Activated CD4-positive, alpha-beta memory T cell treated with anti-CD3 and anti-CD28 coated beads for 36 hours (primary cell): ENCODE measurements at regions not wholly inside any gene's neighbourhood (a gene's known extent, or its start where the extent isn't known, plus 50 kb on each side); places are given as distances from the start of the nearest gene placed in this dataset.

Experiments used
- CTCF ChIA-PET: fragments of 350-600 bp; sonication (Branson Sonifier 250); formaldehyde crosslinking; loops from one replicate; lab custom pipeline; 2021; ENCODE audit warnings: antibody characterized with exemption, inconsistent platforms; lab: Charles Lee
- POLR2A ChIA-PET: fragments of 350-600 bp; sonication (Branson Sonifier 250); formaldehyde crosslinking; loops from one replicate; lab custom pipeline; 2021; ENCODE audit warnings: antibody characterized with exemption; lab: Charles Lee
- DNase-seq: peaks from one replicate; pipeline ENCODE4 v3.0.0-alpha.2; 2020
- H3K27ac Mint-ChIP-seq: one replicate; pipeline ENCODE4 v1.8.0; 2021; ENCODE audit warnings: mixed read lengths
- H3K27me3 Mint-ChIP-seq: one replicate; pipeline ENCODE4 v1.8.0; 2021; ENCODE audit warnings: mixed read lengths
- H3K36me3 Mint-ChIP-seq: one replicate; pipeline ENCODE4 v1.8.0; 2021; ENCODE audit warnings: mixed read lengths
- H3K4me1 Mint-ChIP-seq: one replicate; pipeline ENCODE4 v1.8.0; 2021; ENCODE audit warnings: low read depth, mixed read lengths
- H3K4me3 Mint-ChIP-seq: one replicate; pipeline ENCODE4 v1.8.0; 2021; ENCODE audit warnings: mild to moderate bottlenecking, mixed read lengths
- H3K9me3 Mint-ChIP-seq: one replicate; pipeline ENCODE4 v1.8.0; 2021; ENCODE audit warnings: mixed read lengths
- intact Hi-C: fragments of 100-400 bp; cut with micrococcal nuclease; formaldehyde crosslinking; loops from one replicate; pipeline ENCODE4 v1.15.1; 2023

- no peak for DNase-seq
- Mint-ChIP-seq H3K27me3 (no peaks in the 10 kb centered on the region), H3K4me1 (no peaks in the 10 kb centered on the region), H3K36me3 (no peaks in the 10 kb centered on the region), H3K27ac (no peak overlapping the region), H3K9me3 (peaks cover 3% of the 10 kb centered on the region), H3K4me3 (no peak overlapping the region)
- ChIA-PET CTCF (no interaction called here), POLR2A (no interaction called here)
- intact Hi-C loops, result no loop called here
Observed at GRCh38 chr4:34191443-34191842, 2052.9 kb downstream of the ARAP2 start.

- Mint-ChIP-seq H3K9me3 (peaks cover 3% of the 10 kb centered on the region), H3K4me3 (no peak overlapping the region), H3K36me3 (no peaks in the 10 kb centered on the region), H3K4me1 (no peaks in the 10 kb centered on the region), H3K27me3 (no peaks in the 10 kb centered on the region), H3K27ac (no peak overlapping the region)
- DNase-seq, result no peak
- POLR2A ChIA-PET, result no interaction called here
- CTCF ChIA-PET, result no interaction called here
- intact Hi-C loops, result no loop called here
Observed at GRCh38 chr4:34193451-34194154, 2050.7 kb downstream of the ARAP2 start.

- ChIA-PET POLR2A (no interaction called here), CTCF (no interaction called here)
- no peaks in the 10 kb centered on the region for H3K27me3 Mint-ChIP-seq
- peaks cover under 1% of the 10 kb centered on the region for H3K9me3 Mint-ChIP-seq
- H3K4me1 Mint-ChIP-seq, result no peaks in the 10 kb centered on the region
- no peaks in the 10 kb centered on the region for H3K36me3 Mint-ChIP-seq
- DNase-seq, result no peak
- no peak overlapping the region for H3K27ac Mint-ChIP-seq
- intact Hi-C loops, result no loop called here
- no peak overlapping the region for H3K4me3 Mint-ChIP-seq
Observed at GRCh38 chr4:34194585-34194984, 2049.7 kb downstream of the ARAP2 start.

GRCh38 chr4:34196375-34196774 lies 2047.9 kb downstream of the ARAP2 start:
- CTCF ChIA-PET, result no interaction called here
- DNase-seq, result no peak

GRCh38 chr4:34198966-34199365 lies 2045.3 kb downstream of the ARAP2 start:
- peaks cover 11% of the 10 kb centered on the region for H3K9me3 Mint-ChIP-seq
- H3K27me3 Mint-ChIP-seq, result no peaks in the 10 kb centered on the region
- ChIA-PET CTCF (no interaction called here), POLR2A (no interaction called here)
- no peaks in the 10 kb centered on the region for H3K36me3 Mint-ChIP-seq
- DNase-seq, result no peak
- no peak overlapping the region for H3K4me3 Mint-ChIP-seq
- H3K4me1 Mint-ChIP-seq, result no peaks in the 10 kb centered on the region
- no peak overlapping the region for H3K27ac Mint-ChIP-seq
- intact Hi-C loops, result no loop called here

More at GRCh38 chr4:34196375-34196774, 2047.9 kb downstream of the ARAP2 start:
- POLR2A ChIA-PET, result no interaction called here
- peaks cover 8% of the 10 kb centered on the region for H3K9me3 Mint-ChIP-seq
- H3K27me3 Mint-ChIP-seq, result no peaks in the 10 kb centered on the region
- no peak overlapping the region for H3K4me3 Mint-ChIP-seq
- H3K4me1 Mint-ChIP-seq, result no peaks in the 10 kb centered on the region
- H3K27ac Mint-ChIP-seq, result no peak overlapping the region
- intact Hi-C loops, result no loop called here
- H3K36me3 Mint-ChIP-seq, result no peaks in the 10 kb centered on the region

- ChIA-PET POLR2A (no interaction called here), CTCF (no interaction called here)
- H3K27ac Mint-ChIP-seq, result no peak overlapping the region
- DNase-seq, result no peak
- no peak overlapping the region for H3K4me3 Mint-ChIP-seq
- peaks cover 15% of the 10 kb centered on the region for H3K9me3 Mint-ChIP-seq
- intact Hi-C loops, result no loop called here
- no peaks in the 10 kb centered on the region for H3K27me3 Mint-ChIP-seq
- H3K36me3 Mint-ChIP-seq, result no peaks in the 10 kb centered on the region
- H3K4me1 Mint-ChIP-seq, result no peaks in the 10 kb centered on the region
Observed at GRCh38 chr4:34200535-34200934, 2043.8 kb downstream of the ARAP2 start.

- Mint-ChIP-seq H3K9me3 (peaks cover 15% of the 10 kb centered on the region), H3K4me3 (no peak overlapping the region), H3K36me3 (no peaks in the 10 kb centered on the region), H3K27ac (no peak overlapping the region), H3K27me3 (no peaks in the 10 kb centered on the region), H3K4me1 (no peaks in the 10 kb centered on the region)
- ChIA-PET POLR2A (no interaction called here), CTCF (no interaction called here)
- intact Hi-C loops, result no loop called here
- DNase-seq, result no peak
Observed at GRCh38 chr4:34202154-34202553, 2042.2 kb downstream of the ARAP2 start.

- no peak overlapping the region for H3K27ac Mint-ChIP-seq
- H3K4me3 Mint-ChIP-seq, result no peak overlapping the region
- POLR2A ChIA-PET, result no interaction called here
- CTCF ChIA-PET, result no interaction called here
- H3K4me1 Mint-ChIP-seq, result no peaks in the 10 kb centered on the region
- no peaks in the 10 kb centered on the region for H3K36me3 Mint-ChIP-seq
- no peak for DNase-seq
- peaks cover 22% of the 10 kb centered on the region for H3K9me3 Mint-ChIP-seq
- intact Hi-C loops, result no loop called here
- no peaks in the 10 kb centered on the region for H3K27me3 Mint-ChIP-seq
Observed at GRCh38 chr4:34220601-34221000, 2023.7 kb downstream of the ARAP2 start.

- intact Hi-C loops, result no loop called here
- Mint-ChIP-seq H3K36me3 (no peaks in the 10 kb centered on the region), H3K4me3 (no peak overlapping the region), H3K27me3 (no peaks in the 10 kb centered on the region), H3K4me1 (no peaks in the 10 kb centered on the region), H3K9me3 (peaks cover 26% of the 10 kb centered on the region), H3K27ac (no peak overlapping the region)
- ChIA-PET POLR2A (no interaction called here), CTCF (no interaction called here)
- no peak for DNase-seq
Observed at GRCh38 chr4:34221986-34222385, 2022.3 kb downstream of the ARAP2 start.

GRCh38 chr4:34236118-34236517 lies 2008.2 kb downstream of the ARAP2 start:
- ChIA-PET POLR2A (no interaction called here), CTCF (no interaction called here)
- Mint-ChIP-seq H3K4me1 (no peaks in the 10 kb centered on the region), H3K27me3 (no peaks in the 10 kb centered on the region), H3K9me3 (peaks cover 16% of the 10 kb centered on the region), H3K27ac (no peak overlapping the region), H3K36me3 (no peaks in the 10 kb centered on the region), H3K4me3 (no peak overlapping the region)
- intact Hi-C loops, result no loop called here
- no peak for DNase-seq

- Mint-ChIP-seq H3K36me3 (no peaks in the 10 kb centered on the region), H3K4me1 (no peaks in the 10 kb centered on the region), H3K9me3 (peaks cover 21% of the 10 kb centered on the region), H3K27ac (no peak overlapping the region), H3K27me3 (no peaks in the 10 kb centered on the region), H3K4me3 (no peak overlapping the region)
- ChIA-PET POLR2A (no interaction called here), CTCF (no interaction called here)
- intact Hi-C loops, result no loop called here
- DNase-seq, result no peak
Observed at GRCh38 chr4:34245276-34245675, 1999.0 kb downstream of the ARAP2 start.

- Mint-ChIP-seq H3K4me3 (no peak overlapping the region), H3K27me3 (no peaks in the 10 kb centered on the region), H3K27ac (no peak overlapping the region), H3K9me3 (peaks cover 17% of the 10 kb centered on the region), H3K4me1 (no peaks in the 10 kb centered on the region), H3K36me3 (no peaks in the 10 kb centered on the region)
- ChIA-PET POLR2A (no interaction called here), CTCF (no interaction called here)
- intact Hi-C loops, result no loop called here
- DNase-seq, result no peak
Observed at GRCh38 chr4:34250562-34250961, 1993.8 kb downstream of the ARAP2 start.

GRCh38 chr4:34253239-34253638 lies 1991.1 kb downstream of the ARAP2 start:
- no peaks in the 10 kb centered on the region for H3K4me1 Mint-ChIP-seq
- no peak overlapping the region for H3K27ac Mint-ChIP-seq
- no peak overlapping the region for H3K4me3 Mint-ChIP-seq
- CTCF ChIA-PET, result no interaction called here
- DNase-seq, result no peak
- intact Hi-C loops, result no loop called here
- H3K9me3 Mint-ChIP-seq, result peaks cover 17% of the 10 kb centered on the region
- no peaks in the 10 kb centered on the region for H3K36me3 Mint-ChIP-seq
- no peaks in the 10 kb centered on the region for H3K27me3 Mint-ChIP-seq
- POLR2A ChIA-PET, result no interaction called here
